GM12878 (cell line): ENCODE measurements at regions not wholly inside any gene's neighbourhood (a gene's known extent, or its start where the extent isn't known, plus 50 kb on each side); places are given as distances from the start of the nearest gene placed in this dataset.

Experiments
- ATAC-seq: fragments of 200-7000 bp; cut with Tn5 transposase; 3 replicates; pipeline ENCODE4 v1.9.1; 2020; ENCODE audit warnings: mild to moderate bottlenecking, moderate library complexity
- BruUV-seq: library from RNA; stranded (reverse); fragments of 400-500 nt; replicated peaks from 2 replicates; lab custom pipeline; 2021; lab: Mats Ljungman, UMichigan
- CTCF ChIA-PET: fragments of 300-600 bp; sonication (Branson Sonifier 250); formaldehyde crosslinking; extraction: SDS; loops from one replicate; lab custom pipeline; 2021; ENCODE audit warnings: inconsistent platforms; lab: Yijun Ruan, JAX
- POLR2A ChIA-PET: fragments of 350-600 bp; formaldehyde crosslinking; extraction: SDS; loops from one replicate; lab custom pipeline; 2021; ENCODE audit warnings: inconsistent platforms; lab: Charles Lee
- RAD21 ChIA-PET: fragments of 300-600 bp; sonication (Branson Sonifier 250); formaldehyde crosslinking; loops from one replicate; lab custom pipeline; 2023; ENCODE audit warnings: antibody characterized with exemption; ENCODE audit not compliant: unreplicated experiment; lab: Charles Lee
- SMC1A ChIA-PET: fragments of 300-600 bp; sonication (Branson Sonifier 250); formaldehyde crosslinking; loops from one replicate; lab custom pipeline; 2023; ENCODE audit not compliant: unreplicated experiment, uncharacterized antibody; lab: Charles Lee
- DNase-seq: peaks from one replicate; pipeline ENCODE4 v3.0.0-alpha.2; 2011; ENCODE audit warnings: low read depth, low spot score
- FAIRE-seq: peaks from 3 replicates; lab custom pipeline; 2011; peaks lifted over from hg19 to GRCh38; lab: Jason Lieb, UNC
- H2AFZ ChIP-seq: 2 replicates; pipeline ENCODE4 v1.6.0; 2011; ENCODE audit warnings: low read depth, low read length, control low read depth; ENCODE audit not compliant: control insufficient read depth
- H3K27ac ChIP-seq: 2 replicates; pipeline ENCODE4 v1.5.1; 2011; ENCODE audit warnings: control low read depth; ENCODE audit not compliant: control insufficient read depth, insufficient read depth
- H3K27me3 ChIP-seq, 2 experiments: replicated peaks in 1 of 2; 2 replicates each; pipeline versions ENCODE4 v1.6.0 to v1.6.1; 2011; ENCODE audit warnings: low read length in 1 of 2; ENCODE audit not compliant: control insufficient read depth in 2 of 2, insufficient read depth in 2 of 2
- H3K36me3 ChIP-seq, 2 experiments: 2 replicates each; pipeline ENCODE4 v1.5.1; 2011; ENCODE audit warnings: low read length in 1 of 2; ENCODE audit not compliant: control insufficient read depth in 2 of 2, insufficient read depth in 2 of 2
- H3K4me1 ChIP-seq: 2 replicates; pipeline ENCODE4 v1.6.1; 2011; ENCODE audit warnings: mild to moderate bottlenecking, low read length, moderate library complexity, mixed read lengths; ENCODE audit not compliant: control insufficient read depth, insufficient read depth
- H3K4me2 ChIP-seq: 2 replicates; pipeline ENCODE4 v1.6.0; 2011; ENCODE audit warnings: control low read depth; ENCODE audit not compliant: control insufficient read depth, insufficient read depth
- H3K4me3 ChIP-seq: fragments of 200-600 bp; sonication (generic); 2 replicates; pipeline ENCODE4 v1.5.1; 2016
- H3K79me2 ChIP-seq: 2 replicates; pipeline ENCODE4 v1.6.0; 2011; ENCODE audit warnings: low read length; ENCODE audit not compliant: control insufficient read depth, insufficient read depth
- H3K9ac ChIP-seq: 2 replicates; pipeline ENCODE4 v1.8.0; 2011; ENCODE audit warnings: low read length, control low read depth, mixed read lengths; ENCODE audit not compliant: control insufficient read depth, insufficient read depth
- H3K9me3 ChIP-seq: replicated peaks from 3 replicates; pipeline ENCODE4 v1.5.1; 2011; ENCODE audit warnings: mild to moderate bottlenecking, low read length; ENCODE audit not compliant: control insufficient read depth, insufficient read depth
- H4K20me1 ChIP-seq: 2 replicates; pipeline ENCODE4 v1.6.0; 2011; ENCODE audit not compliant: control insufficient read depth, insufficient read depth
- E2F4 ChIP-seq: IDR thresholded peaks from 2 replicates; pipeline ENCODE4 v1.6.1; 2012; ENCODE audit warnings: low read depth, low read length, improper control_type of control experiment
- E2F8 ChIP-seq: fragments of 450-650 bp; IDR thresholded peaks from 2 replicates; pipeline ENCODE4 v1.6.1; 2018; ENCODE audit warnings: mild to moderate bottlenecking, low read depth, moderate library complexity; ENCODE audit not compliant: partially characterized antibody
- NKRF ChIP-seq: fragments of 450-650 bp; conservative IDR thresholded peaks from 2 replicates; pipeline ENCODE4 v1.6.1; 2017; ENCODE audit warnings: mild to moderate bottlenecking, moderate library complexity
- NR2C1 ChIP-seq: fragments of 450-650 bp; IDR thresholded peaks from 2 replicates; pipeline ENCODE4 v1.6.1; 2017; ENCODE audit warnings: antibody characterized with exemption, mild to moderate bottlenecking, moderate library complexity
- NR2F1 ChIP-seq: fragments of 450-650 bp; conservative IDR thresholded peaks from 2 replicates; pipeline ENCODE4 v1.6.1; 2017; ENCODE audit warnings: mild to moderate bottlenecking
- TAF1 ChIP-seq: IDR thresholded peaks from 2 replicates; pipeline ENCODE4 v1.6.1; 2011; ENCODE audit warnings: mild to moderate bottlenecking, low read depth, low read length, borderline replicate concordance
- TARDBP ChIP-seq: IDR thresholded peaks from 2 replicates; pipeline ENCODE4 v1.6.1; 2016; ENCODE audit warnings: borderline replicate concordance
- whole genome bisulfite sequencing: methylation state at CpG from one replicate; pipeline ENCODE4 v1.1.6; 2016; ENCODE audit warnings: low lambda C conversion rate; ENCODE audit not compliant: insufficient replicate concordance, insufficient coverage; ENCODE audit errors: missing lambda C conversion rate; 5-methylcytosine and 5-hydroxymethylcytosine counted together
- in situ Hi-C: fragments of 300-500 bp; cut with MboI; formaldehyde crosslinking; loops from 9 replicates; pipeline ENCODE4 v1.14.3; 2018; ENCODE audit warnings: mixed read lengths
- intact Hi-C: fragments of 100-400 bp; cut with micrococcal nuclease; formaldehyde crosslinking; loops from one replicate; pipeline ENCODE4 v1.14.2; 2022; ENCODE audit not compliant: unreplicated experiment

- Histone ChIP-seq H3K79me2 (no peaks in the 10 kb centered on the region), H3K9me3 (no peaks in the 10 kb centered on the region), H3K9ac (no peak overlapping the region), H3K27ac (no peak overlapping the region), H2AFZ (no peak overlapping the region), H3K4me3 (no peak overlapping the region), H3K36me3 (no peaks in the 10 kb centered on the region)
- CTCF ChIA-PET, result interaction anchor here (0.7 kb wide), 1 partner anchor 991 kb away, joined by 3 read pairs; no protein-coding TSS in a partner anchor
- no TSS peak for BruUV-seq
- ATAC-seq (no peak), FAIRE-seq (no peak)
- RAD21 ChIA-PET, result no interaction called here
- SMC1A ChIA-PET, result no interaction called here
- WGBS, result 17% methylated on average over 11 of the region's 11 CpGs
- in situ Hi-C loops, result no loop called here
- intact Hi-C loops, result no loop called here
- no peak for TF ChIP-seq NR2C1
- no peak for TF ChIP-seq E2F8
- no peak for TF ChIP-seq E2F4
- no peak for TF ChIP-seq NR2F1
- no peak for TF ChIP-seq TAF1
- TF ChIP-seq TARDBP, result no peak
- TF ChIP-seq NKRF, result no peak
- TF ChIP-seq, all 136 proteins: peak for 0
- POLR2A ChIA-PET, result no interaction called here
- Histone ChIP-seq H3K4me1 (no peaks in the 10 kb centered on the region), H3K4me2 (no peak overlapping the region), H3K27me3 (peaks cover 6 to 7% of the 10 kb centered on the region in 2 experiments; a peak in 3 of 4 replicates), H4K20me1 (no peaks in the 10 kb centered on the region)
- DNase-seq, result no peak
These were observed 109.2 kb upstream of the SLC6A11 start for GRCh38 chr3:10706740-10707399.
